Superior temporal gyrus (tissue), 1 donor: ENCODE measurements at regions not wholly inside any gene's neighbourhood (a gene's known extent, or its start where the extent isn't known, plus 50 kb on each side); places are given as distances from the start of the nearest gene placed in this dataset.
"Not testable (repeated sequence)": the region's sequence is repeated elsewhere in the genome, so short reads cannot be mapped to it uniquely, and the experiment has no call there.

Source experiments
- DNase-seq: peaks from one replicate; pipeline ENCODE4 v3.0.0-alpha.2; 2016; ENCODE audit errors: extremely low spot score

DNA sequence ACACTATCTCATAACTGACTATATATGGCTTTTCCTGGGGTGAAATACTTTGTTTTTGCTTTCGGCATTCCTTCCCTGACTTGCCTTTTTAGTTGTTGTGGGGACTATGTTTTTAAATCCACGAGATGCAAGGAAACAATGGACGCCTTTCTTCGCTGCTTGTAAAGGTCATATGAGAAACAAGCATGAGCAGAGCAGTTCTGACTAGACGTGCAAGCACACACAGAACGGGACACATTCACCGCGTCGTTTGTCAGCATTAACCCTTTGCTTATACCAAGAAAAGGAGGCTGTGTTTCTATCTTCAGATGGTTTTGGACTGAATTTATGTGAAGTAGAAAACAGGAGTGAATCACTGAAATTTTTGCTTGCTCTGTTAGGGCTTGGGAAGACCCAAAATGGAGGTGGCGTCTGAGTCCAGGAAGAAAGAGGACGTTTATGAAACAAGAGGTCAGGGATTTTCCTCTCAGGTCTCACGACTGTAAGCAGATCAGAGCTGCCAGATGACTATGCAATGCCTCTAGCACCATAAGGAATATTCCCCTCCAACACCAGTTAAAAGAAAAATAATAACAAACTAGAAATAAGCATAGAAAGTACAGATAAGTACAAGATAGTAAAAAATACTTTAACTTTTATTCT, 358.9 kb downstream of the DLEU7 start:
- DNase-seq: peak; percentile 79

DNA sequence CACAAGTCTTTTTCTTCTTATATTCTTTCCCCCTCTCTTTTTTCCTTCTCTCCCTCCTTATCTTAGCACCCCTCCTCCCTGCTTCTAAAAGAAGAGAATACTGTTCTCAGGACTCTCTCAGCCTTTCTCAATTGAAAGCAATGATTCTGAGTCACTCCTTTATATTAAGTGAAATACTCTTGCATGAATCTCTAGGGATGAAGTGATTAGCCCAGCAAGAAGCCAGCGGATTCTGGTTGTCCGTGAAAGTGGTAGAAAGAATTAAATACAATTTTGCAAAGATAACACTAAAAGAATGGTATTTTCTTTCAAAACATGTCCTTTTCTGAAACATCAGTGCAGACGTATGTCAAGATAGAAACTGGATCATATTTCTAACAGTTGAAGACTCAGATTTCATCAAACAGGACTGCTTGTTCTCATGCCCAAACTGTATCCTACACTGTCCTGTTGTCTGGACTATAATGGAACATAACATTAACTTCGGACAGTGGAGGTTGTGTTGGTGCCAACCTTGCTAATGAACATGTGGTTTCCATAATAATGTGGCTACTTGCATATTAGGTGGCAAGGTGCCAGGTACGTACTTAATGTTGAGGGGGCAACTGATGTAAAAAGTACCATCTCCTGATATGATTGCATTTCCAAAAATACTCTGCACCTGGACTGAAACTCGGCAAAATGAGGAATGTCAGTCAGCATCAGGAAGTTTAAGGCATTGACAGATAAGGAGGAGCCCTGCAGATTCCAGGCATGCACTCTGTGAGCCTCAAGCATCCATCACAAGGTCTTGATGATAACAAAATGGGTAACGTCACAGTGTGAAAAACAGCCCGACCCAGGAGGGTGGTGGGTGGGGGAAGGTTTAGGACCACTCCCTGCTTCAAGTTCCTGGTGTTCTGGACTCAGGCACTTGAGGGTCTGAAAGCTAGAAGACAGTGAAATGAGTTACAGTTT, 357.2 kb downstream of the DLEU7 start:
- DNase-seq: peak; percentile 47

DNA sequence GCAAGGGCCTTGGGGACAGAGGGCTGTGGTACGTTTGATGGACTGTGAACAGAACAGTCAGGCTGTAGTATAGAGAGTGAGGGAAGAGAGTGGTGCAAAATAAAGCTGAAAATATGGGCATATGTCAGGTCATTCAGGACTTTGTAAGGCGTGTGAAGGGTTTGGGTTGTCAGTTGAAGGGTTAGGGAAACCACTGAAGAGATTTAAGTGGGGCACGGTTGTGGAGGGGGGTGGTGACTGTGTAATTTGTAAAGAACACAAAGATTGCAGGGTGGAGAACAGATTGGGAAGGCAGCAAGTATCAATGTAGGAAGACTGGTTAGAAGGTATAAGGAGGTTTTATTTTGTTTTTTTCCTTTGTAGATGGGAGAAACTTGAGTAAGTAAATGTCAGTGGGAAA, 349.8 kb downstream of the DLEU7 start:
- DNase-seq: no peak

- DNase-seq: peak; percentile 2
These were observed 349.4 kb downstream of the DLEU7 start for GRCh38 chr13:50494138-50494537.

GRCh38 chr13:50503212-50503611, 340.3 kb downstream of the DLEU7 start:
- not testable (repeated sequence) for DNase-seq

DNA sequence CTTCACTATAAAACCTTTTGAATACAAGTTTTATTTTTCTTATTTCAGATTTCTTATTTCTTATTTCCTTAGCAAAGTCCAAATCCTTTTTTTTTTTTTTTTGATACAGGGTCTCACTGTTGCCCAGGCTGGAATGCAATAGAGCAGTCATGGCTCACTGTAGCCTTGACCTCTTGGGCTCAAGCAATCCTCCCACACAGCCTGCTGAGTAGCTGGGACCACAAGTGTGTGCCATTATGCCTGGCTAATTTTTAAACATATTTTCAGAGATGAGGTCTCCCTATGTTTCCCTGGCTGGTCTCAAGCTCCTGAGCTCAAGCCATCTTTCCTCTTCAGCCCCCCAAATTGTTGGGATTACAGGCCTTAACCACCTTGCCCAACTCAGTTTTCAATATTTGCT, 334.3 kb downstream of the DLEU7 start:
- DNase-seq: no peak

DNA sequence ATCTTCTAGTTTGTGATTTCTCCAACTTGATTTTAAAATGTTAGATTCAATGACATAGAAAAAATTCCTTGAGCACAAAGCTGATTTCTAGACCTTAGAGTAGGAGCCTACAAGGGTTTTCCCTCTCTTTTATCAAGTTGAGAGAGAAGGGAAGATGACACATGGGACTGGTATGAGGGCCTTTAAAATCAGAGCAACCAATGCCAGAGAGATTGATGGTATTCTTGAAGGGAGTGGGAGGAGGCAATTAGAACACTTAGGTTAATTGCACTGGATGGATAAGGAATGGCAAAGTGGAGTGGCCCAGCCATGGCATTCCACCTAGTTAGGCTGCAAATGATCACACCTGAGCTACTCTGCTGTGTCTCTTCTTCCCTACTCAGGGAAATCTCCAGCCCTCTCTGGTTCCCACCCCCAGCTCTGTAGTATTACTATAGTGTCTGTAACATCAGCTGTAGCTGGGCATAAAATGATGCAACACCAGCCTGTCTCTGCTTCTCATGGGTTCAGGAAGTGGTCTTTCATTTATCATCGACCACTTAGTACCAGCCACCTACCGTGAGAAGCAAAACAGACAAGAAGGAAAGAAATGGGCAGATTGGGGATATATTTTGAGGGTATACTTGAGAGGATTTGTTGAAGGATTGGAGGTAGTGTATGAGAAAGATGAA, 333.6 kb downstream of the DLEU7 start:
- no peak for DNase-seq

DNA sequence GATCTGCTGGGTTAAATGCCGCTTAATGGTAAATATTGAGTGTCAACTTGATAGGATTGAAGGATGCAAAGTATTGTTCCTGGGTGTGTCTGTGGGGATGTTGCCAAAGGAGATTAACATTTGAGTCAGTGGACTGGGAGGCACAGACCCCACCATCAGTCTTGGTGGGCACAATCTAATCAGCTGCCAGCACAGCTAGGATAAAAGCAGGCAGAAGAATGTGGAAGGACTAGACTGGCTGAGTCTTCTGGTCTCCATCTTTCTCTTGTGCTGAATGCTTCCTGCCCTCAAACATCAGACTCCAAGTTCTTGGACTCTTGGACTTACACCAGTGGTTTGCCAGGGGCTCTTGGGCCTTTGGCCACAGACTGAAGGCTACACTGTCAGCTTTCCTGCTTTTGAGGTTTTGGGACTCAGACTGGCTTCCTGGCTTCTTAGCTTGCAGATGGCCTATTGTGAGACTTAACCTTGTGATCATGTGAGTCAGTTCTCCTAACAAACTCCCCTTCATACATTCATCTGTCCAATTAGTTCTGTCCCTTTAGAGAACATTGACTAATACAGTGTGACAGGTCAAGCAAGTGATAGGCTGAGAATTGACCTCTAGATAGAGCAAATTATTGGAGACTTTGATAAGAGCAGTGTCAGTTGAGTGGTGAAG, 332.5 kb downstream of the DLEU7 start:
- peak; percentile 1 for DNase-seq

DNA sequence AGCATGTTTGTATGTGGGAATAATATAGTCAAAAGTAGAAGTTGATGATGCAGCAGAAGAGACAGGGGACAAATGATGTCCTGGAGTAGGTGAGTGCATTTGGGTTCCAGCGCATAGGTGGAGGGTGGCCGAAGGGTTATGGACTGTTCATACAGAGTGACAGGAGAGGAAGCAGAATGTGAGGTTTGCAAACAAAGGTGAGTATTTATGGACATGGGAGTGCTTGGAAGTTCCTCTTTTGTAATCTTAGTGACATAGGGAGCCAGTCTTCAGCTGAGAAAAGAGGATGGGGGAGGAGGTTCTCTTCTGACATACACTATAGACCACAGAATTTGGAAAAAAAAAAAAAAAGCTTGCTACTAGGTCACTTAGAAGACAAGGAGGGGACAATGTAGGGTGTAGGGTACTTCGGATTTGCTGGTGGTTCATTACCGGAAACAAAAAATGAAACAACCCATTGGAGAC, 331.6 kb downstream of the DLEU7 start:
- no peak for DNase-seq

- DNase-seq: peak; percentile 72
These were observed 330.8 kb downstream of the DLEU7 start for GRCh38 chr13:50512474-50513299.

GRCh38 chr13:50513300-50513877, 330.1 kb downstream of the DLEU7 start:
- peak; percentile 47 for DNase-seq

DNA sequence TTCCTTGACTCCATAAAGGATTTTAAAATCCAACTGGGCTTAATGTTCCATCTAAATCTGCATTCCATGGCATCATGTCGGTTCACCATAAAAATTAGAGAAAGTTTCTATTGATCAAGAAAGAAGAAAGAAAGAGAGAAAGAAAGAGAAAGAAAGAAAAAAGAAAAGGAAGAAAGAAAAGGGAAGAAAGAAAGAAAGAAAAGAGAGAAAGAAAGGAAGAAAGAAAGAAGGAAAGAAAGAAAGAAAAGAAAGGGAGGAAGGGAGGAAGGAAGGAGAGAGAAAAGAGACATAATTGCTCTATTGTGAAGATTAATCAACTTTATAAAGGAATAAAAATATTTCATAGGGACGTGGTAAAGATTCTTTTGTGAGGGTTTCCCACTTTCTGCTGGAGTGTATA, 329.2 kb downstream of the DLEU7 start:
- DNase-seq: peak; percentile 5

DNA sequence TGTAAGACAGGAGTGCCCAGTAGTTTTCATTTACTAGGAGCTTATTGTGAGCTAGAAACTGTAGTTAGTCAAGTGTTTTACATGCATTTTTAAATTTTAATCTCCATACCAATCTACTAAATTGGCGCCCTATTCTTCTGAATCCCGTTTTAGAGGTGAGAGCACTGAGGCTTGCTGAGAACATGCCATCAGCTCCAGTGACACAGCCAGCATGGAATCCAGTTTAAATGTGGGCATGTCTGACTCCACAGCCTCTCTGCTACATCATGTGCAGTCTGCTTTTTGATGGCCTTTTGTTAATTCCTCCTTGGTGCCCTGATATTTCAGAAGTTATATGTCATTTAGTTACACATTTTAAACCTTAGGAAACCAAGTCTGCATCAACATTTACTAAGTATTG, 325.4 kb downstream of the DLEU7 start:
- peak; percentile 53 for DNase-seq

- DNase-seq: peak; percentile 80
These were observed 324.7 kb downstream of the DLEU7 start for GRCh38 chr13:50518781-50519201.

DNA sequence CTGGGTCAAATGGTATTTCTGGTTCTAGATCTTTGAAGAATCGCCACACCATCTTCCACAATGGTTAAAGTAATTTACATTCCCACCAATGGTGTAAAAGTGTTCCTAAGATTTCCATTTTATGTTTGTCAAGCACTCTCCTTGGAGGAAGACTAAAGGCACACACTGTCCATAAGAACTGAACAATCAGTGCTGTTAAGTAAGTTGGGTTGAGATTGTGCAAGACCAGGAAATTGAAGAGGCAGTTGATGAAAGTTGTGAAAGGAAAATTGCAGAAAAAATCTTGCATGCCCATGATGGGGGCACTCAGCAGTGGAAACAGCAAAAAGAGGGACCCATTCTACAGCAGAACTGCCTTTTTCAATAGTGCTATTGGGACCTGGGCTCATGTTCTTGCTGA, 323.6 kb downstream of the DLEU7 start:
- DNase-seq: peak; percentile 10

GRCh38 chr13:50521006-50521830, 322.3 kb downstream of the DLEU7 start:
- DNase-seq: peak; percentile 9

DNA sequence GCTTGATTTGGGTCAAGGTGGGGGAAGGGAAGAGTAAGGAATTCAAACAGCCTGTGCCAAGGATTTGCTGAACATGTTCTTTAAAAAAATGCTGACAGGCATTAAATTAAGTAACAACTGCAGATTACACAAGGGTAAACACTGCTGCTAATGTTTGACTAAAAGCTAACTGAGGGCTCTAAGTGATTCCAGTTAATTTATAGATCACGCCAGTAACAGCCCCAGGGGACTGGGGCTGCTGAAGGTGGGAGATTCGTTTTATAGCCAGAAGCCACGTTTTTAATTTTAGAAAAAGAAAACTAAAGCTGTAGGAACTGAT, 321.7 kb downstream of the DLEU7 start:
- peak; percentile 8 for DNase-seq

DNA sequence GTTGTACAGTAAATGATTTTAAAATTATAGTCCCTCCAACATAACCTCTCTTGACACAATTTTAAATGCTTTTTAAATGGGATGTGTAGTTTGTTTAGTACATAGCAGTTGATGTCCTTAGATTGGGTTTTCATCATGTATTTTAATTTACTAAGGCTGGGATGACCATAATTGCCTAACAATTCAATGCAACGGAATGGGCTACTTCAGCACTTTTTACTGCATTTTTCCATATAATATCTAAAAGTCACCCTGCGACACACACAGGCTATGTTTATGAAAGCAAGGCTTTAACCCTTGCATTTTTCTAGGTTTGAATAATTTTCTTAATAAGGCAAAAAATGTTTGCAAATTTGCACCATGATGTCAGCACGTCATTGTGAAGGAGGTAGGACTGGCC, 321.0 kb downstream of the DLEU7 start:
- DNase-seq: peak; percentile 3

- no peak for DNase-seq
These were observed 320.2 kb downstream of the DLEU7 start for GRCh38 chr13:50523307-50523706.

DNA sequence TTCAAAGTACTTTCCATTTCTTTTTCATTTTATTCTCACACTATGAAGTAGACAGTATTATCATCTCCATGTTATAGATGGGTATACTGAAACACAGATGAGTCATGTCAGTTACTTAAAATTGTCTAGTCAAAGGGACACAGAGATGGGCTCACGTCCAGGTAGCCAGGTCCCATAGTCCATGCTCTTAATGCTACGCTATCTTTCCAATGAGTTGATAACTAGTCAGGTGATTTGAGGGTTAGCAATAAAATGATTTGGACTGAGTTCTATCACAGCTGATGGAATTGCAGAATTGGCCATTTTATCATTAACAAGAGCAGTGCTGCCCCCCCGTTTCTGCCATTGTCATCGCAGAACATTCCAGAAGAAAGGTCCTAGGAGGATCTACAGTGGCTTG, 318.9 kb downstream of the DLEU7 start:
- no peak for DNase-seq
